BE2C (cell line): ENCODE measurements at regions not wholly inside any gene's neighbourhood (a gene's known extent, or its start where the extent isn't known, plus 50 kb on each side); places are given as distances from the start of the nearest gene placed in this dataset.

Experiments used
- DNase-seq: peaks from one replicate; pipeline ENCODE4 v3.0.0-alpha.2; 2020
- H3K27me3 ChIP-seq: fragments of 250-450 bp; sonication (Bioruptor Pico); 2 replicates; pipeline ENCODE4 v1.5.1; 2020; ENCODE audit warnings: mild to moderate bottlenecking
- H3K36me3 ChIP-seq: fragments of 250-450 bp; sonication (Bioruptor Pico); 2 replicates; pipeline ENCODE4 v1.5.1; 2020; ENCODE audit warnings: mild to moderate bottlenecking
- H3K4me1 ChIP-seq: fragments of 250-450 bp; sonication (Bioruptor Pico); 2 replicates; pipeline ENCODE4 v1.5.1; 2020
- H3K4me3 ChIP-seq: 2 replicates; pipeline ENCODE4 v1.5.1; 2011; ENCODE audit warnings: low read depth, low read length
- H3K9me3 ChIP-seq: fragments of 250-450 bp; sonication (Bioruptor Pico); 2 replicates; pipeline ENCODE4 v1.5.1; 2020
- CTCF ChIP-seq: IDR thresholded peaks from 2 replicates; pipeline ENCODE4 v1.5.1; 2012; ENCODE audit warnings: mild to moderate bottlenecking, low read depth, low read length

GRCh38 chr6:142521791-142522190 is 220.0 kb downstream of the ADGRG6 start:
- Histone ChIP-seq H3K27me3 (no peaks in the 10 kb centered on the region), H3K36me3 (no peaks in the 10 kb centered on the region), H3K9me3 (no peaks in the 10 kb centered on the region), H3K4me1 (peaks cover 8% of the 10 kb centered on the region; the same call in 1 of the 2 replicates), H3K4me3 (no peak overlapping the region)
- no peak for DNase-seq
- no peak for TF ChIP-seq CTCF

GRCh38 chr6:142523515-142524375 is 221.9 kb downstream of the ADGRG6 start:
- H3K36me3 ChIP-seq: no peaks in the 10 kb centered on the region
- peaks cover 5% of the 10 kb centered on the region; the same call in 1 of the 2 replicates for H3K4me1 ChIP-seq
- no peak for TF ChIP-seq CTCF
- no peak for DNase-seq
- H3K4me3 ChIP-seq: no peak overlapping the region
- H3K9me3 ChIP-seq: no peaks in the 10 kb centered on the region
- no peaks in the 10 kb centered on the region for H3K27me3 ChIP-seq

GRCh38 chr6:142530566-142530965 is 228.8 kb downstream of the ADGRG6 start:
- DNase-seq: no peak
- no peak overlapping the region for H3K4me3 ChIP-seq
- no peak for TF ChIP-seq CTCF
- no peaks in the 10 kb centered on the region for H3K36me3 ChIP-seq
- H3K4me1 ChIP-seq: no peaks in the 10 kb centered on the region
- no peaks in the 10 kb centered on the region for H3K27me3 ChIP-seq
- H3K9me3 ChIP-seq: no peaks in the 10 kb centered on the region

GRCh38 chr6:142531727-142532126 is 229.9 kb downstream of the ADGRG6 start:
- Histone ChIP-seq H3K4me1 (no peaks in the 10 kb centered on the region), H3K27me3 (no peaks in the 10 kb centered on the region), H3K9me3 (no peaks in the 10 kb centered on the region), H3K4me3 (no peak overlapping the region), H3K36me3 (no peaks in the 10 kb centered on the region)
- TF ChIP-seq CTCF: no peak
- no peak for DNase-seq

GRCh38 chr6:142534076-142534475 is 232.3 kb downstream of the ADGRG6 start:
- no peak for DNase-seq
- Histone ChIP-seq H3K27me3 (no peaks in the 10 kb centered on the region), H3K4me3 (no peak overlapping the region), H3K36me3 (no peaks in the 10 kb centered on the region), H3K9me3 (no peaks in the 10 kb centered on the region), H3K4me1 (no peaks in the 10 kb centered on the region)
- no peak for TF ChIP-seq CTCF

- Histone ChIP-seq H3K9me3 (no peaks in the 10 kb centered on the region), H3K36me3 (no peaks in the 10 kb centered on the region), H3K4me1 (no peaks in the 10 kb centered on the region), H3K27me3 (no peaks in the 10 kb centered on the region), H3K4me3 (no peak overlapping the region)
- TF ChIP-seq CTCF: no peak
- DNase-seq: no peak
Observed at GRCh38 chr6:142534484-142534883, 232.7 kb downstream of the ADGRG6 start.
